ENCODE measurements at regions not wholly inside any gene's neighbourhood (a gene's known extent, or its start where the extent isn't known, plus 50 kb on each side); places are given as distances from the start of the nearest gene placed in this dataset.

- ChIA-PET POLR2A (interaction anchor here (1.3 kb wide), 1 partner anchor 8 kb away, joined by 3 read pairs; no protein-coding TSS in a partner anchor), CTCF (no interaction called here)
- TF ChIP-seq, protein P1, sequence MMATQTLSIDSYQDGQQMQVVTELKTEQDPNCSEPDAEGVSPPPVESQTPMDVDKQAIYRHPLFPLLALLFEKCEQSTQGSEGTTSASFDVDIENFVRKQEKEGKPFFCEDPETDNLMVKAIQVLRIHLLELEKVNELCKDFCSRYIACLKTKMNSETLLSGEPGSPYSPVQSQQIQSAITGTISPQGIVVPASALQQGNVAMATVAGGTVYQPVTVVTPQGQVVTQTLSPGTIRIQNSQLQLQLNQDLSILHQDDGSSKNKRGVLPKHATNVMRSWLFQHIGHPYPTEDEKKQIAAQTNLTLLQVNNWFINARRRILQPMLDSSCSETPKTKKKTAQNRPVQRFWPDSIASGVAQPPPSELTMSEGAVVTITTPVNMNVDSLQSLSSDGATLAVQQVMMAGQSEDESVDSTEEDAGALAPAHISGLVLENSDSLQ (IDR thresholded peaks at IDR 0.05) = no peak
- TF ChIP-seq LEF1 (IDR thresholded peaks at IDR 0.05; ENCODE audit: borderline replicate concordance) = no peak
- DNase-seq (ENCODE audit: extremely low spot score) = no peak
These were observed 242.0 kb upstream of the ARRDC4 start for GRCh38 chr15:97718509-97718908.

GRCh38 chr15:97728791-97729190 lies 231.7 kb upstream of the ARRDC4 start:
- CTCF ChIA-PET = no interaction called here
- no peak for DNase-seq (ENCODE audit: extremely low spot score)
- POLR2A ChIA-PET = no interaction called here
- no peak for TF ChIP-seq L3MBTL2 (conservative IDR thresholded peaks at IDR 0.05)
- no peak for TF ChIP-seq LEF1 (IDR thresholded peaks at IDR 0.05; ENCODE audit: borderline replicate concordance)
- TF ChIP-seq ELF4 (IDR thresholded peaks at IDR 0.05) = no peak
- TF ChIP-seq ZNF384 (IDR thresholded peaks at IDR 0.05) = no peak
- no peak for TF ChIP-seq SUZ12 (IDR thresholded peaks at IDR 0.05)
- TF ChIP-seq ARNT (IDR thresholded peaks at IDR 0.05) = no peak
- TF ChIP-seq SP1 (IDR thresholded peaks at IDR 0.05) = no peak
- no peak for TF ChIP-seq HDGF (IDR thresholded peaks at IDR 0.05; ENCODE audit: borderline replicate concordance)
- no peak for TF ChIP-seq FOXA1 (IDR thresholded peaks at IDR 0.05)
- no peak for TF ChIP-seq NFRKB (IDR thresholded peaks at IDR 0.05)

DNA sequence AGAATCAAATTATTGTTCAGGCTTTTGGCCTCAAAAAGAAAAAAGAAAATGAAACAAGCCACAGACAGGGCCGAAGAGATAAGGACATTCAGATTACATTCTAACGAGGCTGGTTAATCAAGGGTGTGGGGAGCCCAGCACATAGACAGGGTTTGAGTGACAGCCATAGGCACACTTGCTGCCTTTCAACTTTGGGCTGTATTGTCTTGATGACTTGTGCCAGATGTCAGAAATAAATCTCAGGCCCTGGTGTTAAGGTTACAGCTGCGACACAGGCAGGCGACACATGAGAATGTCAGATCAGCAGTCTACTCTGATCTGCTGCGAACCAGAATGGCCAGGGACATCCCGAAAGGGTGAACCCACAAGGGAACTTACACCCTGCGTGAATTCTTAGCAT lies 231.2 kb upstream of the ARRDC4 start:
- ChIA-PET POLR2A (no interaction called here), CTCF (no interaction called here)
- TF ChIP-seq NFRKB (IDR thresholded peaks at IDR 0.05) (no peak), FOXA1 (IDR thresholded peaks at IDR 0.05) (no peak), CTBP1 (IDR thresholded peaks at IDR 0.05; ENCODE audit: borderline replicate concordance) (no peak), TARDBP (IDR thresholded peaks at IDR 0.05) (no peak), ELF4 (IDR thresholded peaks at IDR 0.05) (no peak), L3MBTL2 (conservative IDR thresholded peaks at IDR 0.05) (no peak), SUZ12 (IDR thresholded peaks at IDR 0.05) (no peak)
- TF ChIP-seq, protein P1 (IDR thresholded peaks at IDR 0.05) = peak; percentile 64
- no peak for DNase-seq (ENCODE audit: extremely low spot score)

DNA sequence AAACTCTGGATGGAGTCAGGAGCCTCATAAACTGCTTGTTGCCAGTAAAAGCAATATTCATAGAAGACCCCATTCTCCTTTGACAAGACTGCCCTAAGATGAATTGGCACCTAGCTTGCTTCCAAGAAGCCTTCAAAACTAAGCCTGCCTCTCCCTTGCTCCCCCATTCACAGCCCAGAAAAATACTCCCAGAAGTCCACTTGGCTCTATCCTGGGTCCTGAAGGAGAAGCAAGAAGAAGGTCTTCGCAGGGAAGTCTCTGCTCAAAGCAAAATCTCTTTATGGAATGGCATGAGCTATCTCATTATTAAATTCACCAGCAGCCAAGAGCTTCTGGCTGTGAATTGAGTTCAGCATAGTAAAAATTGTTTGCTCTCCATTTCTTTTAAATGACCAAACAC lies 230.2 kb upstream of the ARRDC4 start:
- DNase-seq (ENCODE audit: extremely low spot score) = no peak
- POLR2A ChIA-PET = no interaction called here
- TF ChIP-seq TARDBP (IDR thresholded peaks at IDR 0.05) (no peak), FOXA1 (IDR thresholded peaks at IDR 0.05) (no peak), SUZ12 (IDR thresholded peaks at IDR 0.05) (no peak), ELF4 (IDR thresholded peaks at IDR 0.05) (no peak), BHLHE40 (IDR thresholded peaks at IDR 0.05; ENCODE audit: borderline replicate concordance) (no peak), FOXK2 (IDR thresholded peaks at IDR 0.05) (no peak), ZNF384 (IDR thresholded peaks at IDR 0.05) (no peak)
- TF ChIP-seq, protein P1 (IDR thresholded peaks at IDR 0.05) = no peak
- CTCF ChIA-PET = interaction anchor here (1.0 kb wide), 1 partner anchor 15 kb away, joined by 3 read pairs; no protein-coding TSS in a partner anchor

DNA sequence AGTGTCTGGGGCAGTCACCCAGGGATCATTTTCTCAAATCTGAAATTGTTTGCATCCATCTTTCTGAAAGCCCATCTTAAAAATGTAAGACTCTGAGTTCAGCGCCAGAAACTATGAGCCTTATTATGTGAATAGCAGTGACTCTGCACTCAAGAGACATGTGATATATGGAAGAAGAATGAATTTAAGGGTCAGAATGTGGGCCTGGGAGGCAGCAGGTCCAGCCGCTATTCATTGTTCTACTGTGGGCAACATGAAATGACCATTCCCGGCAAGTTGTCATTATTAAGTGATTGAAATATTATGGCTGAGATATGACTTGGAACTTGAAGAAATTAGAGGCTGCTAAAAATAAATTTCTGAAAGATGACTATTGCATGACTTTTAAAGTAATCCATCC lies 228.6 kb upstream of the ARRDC4 start:
- TF ChIP-seq SUZ12 (IDR thresholded peaks at IDR 0.05) = no peak
- CTCF ChIA-PET = no interaction called here
- DNase-seq (ENCODE audit: extremely low spot score) = no peak
- POLR2A ChIA-PET = no interaction called here

- POLR2A ChIA-PET = no interaction called here
These were observed 227.1 kb upstream of the ARRDC4 start for GRCh38 chr15:97733373-97733772.

GRCh38 chr15:97736748-97737147 lies 223.8 kb upstream of the ARRDC4 start:
- POLR2A ChIA-PET = no interaction called here

More at GRCh38 chr15:97733373-97733772, 227.1 kb upstream of the ARRDC4 start:
- CTCF ChIA-PET = no interaction called here
- no peak for DNase-seq (ENCODE audit: extremely low spot score)
- TF ChIP-seq FOXK2 (IDR thresholded peaks at IDR 0.05) (no peak), CTBP1 (IDR thresholded peaks at IDR 0.05; ENCODE audit: borderline replicate concordance) (no peak), BHLHE40 (IDR thresholded peaks at IDR 0.05; ENCODE audit: borderline replicate concordance) (no peak), ELF4 (IDR thresholded peaks at IDR 0.05) (no peak), FOXM1 (IDR thresholded peaks at IDR 0.05; ENCODE audit: borderline replicate concordance) (no peak)
- TF ChIP-seq, protein P1 (IDR thresholded peaks at IDR 0.05) = no peak

More at GRCh38 chr15:97736748-97737147, 223.8 kb upstream of the ARRDC4 start:
- no peak for DNase-seq (ENCODE audit: extremely low spot score)
- CTCF ChIA-PET = no interaction called here
- TF ChIP-seq LEF1 (IDR thresholded peaks at IDR 0.05; ENCODE audit: borderline replicate concordance) = no peak
- no peak for TF ChIP-seq CTBP1 (IDR thresholded peaks at IDR 0.05; ENCODE audit: borderline replicate concordance)
- no peak for TF ChIP-seq NFRKB (IDR thresholded peaks at IDR 0.05)
- TF ChIP-seq ELF4 (IDR thresholded peaks at IDR 0.05) = no peak
- no peak for TF ChIP-seq ARNT (IDR thresholded peaks at IDR 0.05)
- no peak for TF ChIP-seq BHLHE40 (IDR thresholded peaks at IDR 0.05; ENCODE audit: borderline replicate concordance)
- TF ChIP-seq L3MBTL2 (conservative IDR thresholded peaks at IDR 0.05) = no peak
- TF ChIP-seq, protein P1 (IDR thresholded peaks at IDR 0.05) = no peak
- no peak for TF ChIP-seq SP1 (IDR thresholded peaks at IDR 0.05)
- no peak for TF ChIP-seq TARDBP (IDR thresholded peaks at IDR 0.05)
- no peak for TF ChIP-seq HDGF (IDR thresholded peaks at IDR 0.05; ENCODE audit: borderline replicate concordance)
- no peak for TF ChIP-seq FOXM1 (IDR thresholded peaks at IDR 0.05; ENCODE audit: borderline replicate concordance)
- TF ChIP-seq ZNF384 (IDR thresholded peaks at IDR 0.05) = no peak
- no peak for TF ChIP-seq SUZ12 (IDR thresholded peaks at IDR 0.05)
- no peak for TF ChIP-seq FOXK2 (IDR thresholded peaks at IDR 0.05)

Data from HEK293T (cell line).